ENCODE measurements at regions not wholly inside any gene's neighbourhood (a gene's known extent, or its start where the extent isn't known, plus 50 kb on each side); places are given as distances from the start of the nearest gene placed in this dataset.

DNA sequence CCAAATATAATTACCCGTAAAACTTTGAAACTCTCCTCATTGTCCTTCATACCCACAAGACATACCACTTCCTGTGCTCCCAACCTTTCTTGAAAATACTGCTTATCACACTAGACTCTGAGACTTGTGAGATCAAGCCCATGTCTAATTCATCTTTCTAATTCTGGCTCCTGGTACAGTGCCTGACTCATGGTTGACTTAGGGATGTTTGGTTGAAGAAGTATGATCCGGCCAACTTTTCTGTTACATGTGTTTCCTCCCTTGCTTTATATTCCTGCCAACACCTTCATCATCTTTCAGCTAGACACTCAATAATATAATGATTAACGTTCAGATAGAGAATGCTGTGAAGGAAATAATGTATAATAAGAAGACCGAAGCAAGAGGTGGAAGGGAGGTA lies 58.2 kb downstream of the MEX3B start:
- no peak for DNase-seq (ENCODE audit: low read depth, low spot score)

GRCh38 chr15:81983497-81983896 lies 62.3 kb downstream of the MEX3B start:
- no peak for DNase-seq (ENCODE audit: low read depth, low spot score)

GRCh38 chr15:81982808-81983207 lies 63.0 kb downstream of the MEX3B start:
- DNase-seq (ENCODE audit: low read depth, low spot score): no peak

GRCh38 chr15:81981908-81982307 lies 63.9 kb downstream of the MEX3B start:
- DNase-seq (ENCODE audit: low read depth, low spot score): no peak

DNA sequence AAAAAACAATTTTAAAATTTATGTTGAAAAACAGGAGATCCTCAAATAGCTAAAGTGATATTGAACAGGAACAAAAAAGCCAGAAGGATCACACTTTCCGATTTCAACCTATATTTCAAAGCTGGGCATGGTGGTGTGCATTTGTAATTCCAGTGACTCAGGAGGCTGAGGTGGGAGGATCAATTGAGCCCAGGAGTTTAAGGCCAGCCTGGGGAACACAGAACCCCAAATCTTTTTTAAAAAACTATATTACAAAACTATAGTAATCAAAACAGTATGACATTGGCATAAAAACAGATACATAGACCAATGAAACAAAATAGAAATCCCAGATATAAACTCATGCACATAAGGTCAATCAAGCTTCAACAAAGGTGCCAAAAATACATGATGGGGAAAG lies 68.4 kb downstream of the MEX3B start:
- DNase-seq (ENCODE audit: low read depth, low spot score): no peak

DNA sequence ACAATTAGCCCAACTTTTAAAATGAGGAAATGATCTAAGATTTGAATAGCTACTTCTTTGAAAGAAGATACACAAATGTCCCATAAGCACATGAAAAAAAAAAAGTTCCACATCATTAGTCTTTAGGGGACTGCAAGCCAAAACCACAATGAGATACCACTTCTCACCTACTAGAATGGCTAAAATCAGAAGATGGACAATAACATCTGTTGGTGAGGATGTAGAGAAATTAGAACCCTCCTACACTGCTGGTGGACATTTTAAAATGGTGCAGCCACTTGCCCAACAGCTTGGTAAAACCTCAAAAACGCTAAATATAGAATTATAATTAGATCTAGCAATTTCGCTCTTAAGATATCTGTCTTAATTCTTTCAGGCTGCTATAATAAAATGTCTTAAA lies 77.1 kb downstream of the MEX3B start:
- no peak for DNase-seq (ENCODE audit: low read depth, low spot score)

- DNase-seq (ENCODE audit: low read depth, low spot score): no peak
Measured at GRCh38 chr15:81966631-81967030, 79.2 kb downstream of the MEX3B start.

GRCh38 chr15:81962482-81962881 lies 83.3 kb downstream of the MEX3B start:
- no peak for DNase-seq (ENCODE audit: low read depth, low spot score)

- no peak for DNase-seq (ENCODE audit: low read depth, low spot score)
Measured at GRCh38 chr15:81959196-81959595, 86.6 kb downstream of the MEX3B start.

DNA sequence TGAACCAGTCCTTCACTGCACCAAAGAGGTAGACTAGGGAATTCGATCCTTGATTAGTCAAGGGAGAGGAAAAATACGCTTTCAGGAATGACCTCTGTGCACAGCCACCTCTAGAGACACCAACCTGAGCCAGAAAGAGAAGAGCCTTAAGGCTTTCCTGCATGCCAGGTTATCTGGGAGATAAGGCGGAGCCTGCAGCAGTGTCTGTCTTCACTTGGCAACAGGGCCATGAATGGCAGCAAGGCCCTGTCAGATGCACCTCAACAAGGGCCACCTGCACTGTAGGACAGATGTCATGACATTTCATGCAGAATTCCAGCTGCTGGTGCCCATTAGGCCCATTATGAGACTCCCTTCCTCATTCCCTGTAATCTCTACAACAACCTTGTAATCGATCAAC lies 88.1 kb downstream of the MEX3B start:
- no peak for DNase-seq (ENCODE audit: low read depth, low spot score)

- no peak for DNase-seq (ENCODE audit: low read depth, low spot score)
Measured at GRCh38 chr15:81955382-81956062, 90.3 kb downstream of the MEX3B start.

- no peak for DNase-seq (ENCODE audit: low read depth, low spot score)
Measured at GRCh38 chr15:81954158-81954783, 91.5 kb downstream of the MEX3B start.

DNA sequence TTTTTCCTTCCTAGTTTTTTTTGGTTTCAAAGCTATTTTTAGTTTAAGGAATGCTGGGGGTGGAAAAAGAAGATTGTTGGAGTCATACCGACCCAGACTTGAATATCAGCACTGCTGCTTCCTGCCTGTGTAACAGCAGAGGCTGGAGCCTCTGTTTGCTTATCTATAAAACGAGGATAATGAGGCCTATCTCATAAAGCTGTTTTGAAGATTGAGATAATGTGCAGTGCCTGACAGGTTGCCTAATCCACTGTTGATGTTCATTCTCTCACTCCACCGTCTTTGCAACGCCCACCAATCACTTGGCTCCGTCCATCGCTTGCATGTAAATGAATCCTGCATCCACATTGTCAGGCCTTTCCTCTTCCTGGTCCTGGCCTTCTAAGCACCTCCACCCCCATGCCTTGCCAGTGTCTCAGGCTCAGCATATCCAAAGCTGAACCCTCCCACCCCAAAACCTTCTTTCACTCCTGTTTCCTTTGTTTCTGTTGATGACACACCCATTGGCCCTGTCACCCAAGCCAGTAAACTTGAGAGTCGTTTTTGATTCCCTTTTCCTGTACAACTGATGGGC lies 94.9 kb downstream of the MEX3B start:
- no peak for DNase-seq (ENCODE audit: low read depth, low spot score)

GRCh38 chr15:81948751-81949150 lies 97.1 kb downstream of the MEX3B start:
- no peak for DNase-seq (ENCODE audit: low read depth, low spot score)

GRCh38 chr15:81948222-81948621 lies 97.6 kb downstream of the MEX3B start:
- DNase-seq (ENCODE audit: low read depth, low spot score): no peak

DNA sequence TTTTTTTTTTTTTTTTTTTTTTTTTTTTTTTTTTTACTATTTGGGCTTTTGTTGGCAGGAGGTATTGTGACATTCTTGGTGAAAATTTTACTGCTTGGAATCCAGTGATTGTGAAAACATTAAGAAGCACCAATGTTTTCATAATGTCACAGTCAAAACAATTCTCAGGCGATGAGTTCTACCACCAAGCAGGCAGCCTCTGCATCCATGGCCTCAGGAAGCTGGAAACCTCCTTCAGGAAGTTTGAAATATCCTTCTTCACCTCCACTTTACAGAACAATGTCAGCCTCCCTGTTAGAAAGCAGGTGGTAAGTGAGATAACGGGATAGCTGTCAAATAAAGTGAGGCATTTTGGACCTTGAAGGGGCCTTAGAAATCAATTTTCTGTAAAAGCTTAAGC lies 98.3 kb downstream of the MEX3B start:
- peak; percentile 6 for DNase-seq (ENCODE audit: low read depth, low spot score)

- DNase-seq (ENCODE audit: low read depth, low spot score): no peak
Measured at GRCh38 chr15:81945014-81945615, 100.7 kb downstream of the MEX3B start.

DNA sequence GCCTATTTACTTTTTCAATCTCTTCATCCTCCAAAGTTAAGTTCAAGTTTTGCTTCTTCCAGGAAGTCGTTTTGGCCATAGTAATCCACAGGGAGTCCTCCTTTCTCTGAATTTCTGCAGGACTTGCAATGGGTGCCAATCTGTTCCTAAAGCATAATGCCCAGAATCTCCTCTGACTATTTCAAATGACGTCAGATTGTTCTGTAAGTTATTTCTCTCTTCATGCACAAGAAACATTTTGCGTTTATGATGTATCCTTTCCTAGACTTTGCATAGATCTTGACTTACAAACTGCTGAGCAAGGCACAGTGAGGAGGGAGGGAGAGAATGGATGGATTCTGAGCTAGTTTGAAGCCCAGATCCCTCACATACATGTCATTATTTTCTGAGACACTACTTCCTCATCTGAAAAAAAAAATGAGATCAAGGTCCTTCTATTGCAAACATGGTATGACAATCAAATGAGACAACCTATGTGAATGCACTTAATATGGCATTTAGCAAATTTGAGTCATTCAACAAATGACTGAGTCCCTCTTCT lies 103.1 kb downstream of the MEX3B start:
- DNase-seq (ENCODE audit: low read depth, low spot score): no peak

DNA sequence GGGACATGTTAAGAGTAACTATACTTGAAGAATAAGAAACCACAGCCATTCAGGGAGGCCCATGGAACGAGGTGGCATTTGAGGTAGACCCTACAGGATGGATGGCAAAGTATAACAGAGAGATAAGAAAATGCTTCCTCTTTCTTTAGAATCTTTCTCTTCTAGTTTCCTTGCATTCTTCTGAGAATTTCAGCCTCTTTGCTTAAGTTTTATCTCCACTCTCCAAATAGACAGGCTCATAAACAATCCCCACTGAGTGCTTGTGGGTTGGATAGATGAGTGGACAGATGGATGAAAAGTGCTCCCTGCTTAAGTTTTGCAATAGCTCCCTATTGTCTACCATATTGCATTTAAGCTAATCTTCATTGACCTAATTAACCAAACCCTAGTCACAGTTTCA lies 103.7 kb downstream of the MEX3B start:
- no peak for DNase-seq (ENCODE audit: low read depth, low spot score)

DNA sequence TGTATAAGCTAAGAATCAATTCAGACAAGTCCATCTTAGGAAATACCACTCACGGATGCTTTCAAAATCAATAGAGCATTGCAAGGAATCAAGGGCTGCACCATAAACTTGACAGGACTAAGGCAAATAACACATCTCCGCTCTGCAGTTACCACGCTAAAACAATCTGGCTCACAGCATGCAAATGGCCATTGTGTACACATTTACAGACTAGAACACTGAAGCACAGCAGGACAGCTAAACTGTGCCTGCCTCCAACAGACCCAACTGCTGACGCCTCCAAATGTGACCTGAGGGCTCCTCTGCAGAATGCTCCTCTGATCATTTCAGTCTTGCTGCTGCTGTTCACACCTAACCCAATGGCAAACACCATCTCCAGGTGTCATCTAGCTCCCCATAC lies 104.3 kb downstream of the MEX3B start:
- peak; percentile 34 for DNase-seq (ENCODE audit: low read depth, low spot score)

- DNase-seq (ENCODE audit: low read depth, low spot score): no peak
Measured at GRCh38 chr15:81940467-81941451, 105.1 kb downstream of the MEX3B start.
